ENCODE measurements at regions not wholly inside any gene's neighbourhood (a gene's known extent, or its start where the extent isn't known, plus 50 kb on each side); places are given as distances from the start of the nearest gene placed in this dataset.

DNA sequence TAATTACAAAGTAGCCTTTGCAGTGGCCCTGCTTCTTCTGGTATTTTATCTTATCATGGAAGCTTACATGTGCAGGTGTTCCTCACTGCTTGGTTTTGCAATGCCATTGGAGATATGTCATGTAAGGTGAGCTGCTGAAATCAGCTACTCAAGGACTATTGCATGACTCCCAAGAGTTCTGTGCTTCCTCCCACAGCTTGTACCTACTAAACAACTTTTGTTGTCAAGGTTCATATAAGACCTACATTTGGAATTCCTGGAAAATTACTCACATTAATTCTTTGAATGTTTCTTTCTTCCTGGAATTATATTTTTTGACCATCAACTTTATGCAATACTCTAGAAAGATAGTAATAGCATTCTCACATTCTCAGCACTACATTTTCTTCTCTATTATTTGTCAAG is 427.5 kb upstream of the HSF2 start:
- in situ Hi-C loops (cut with HindIII; ENCODE audit: low sequenced_read_pairs) = no loop called here

DNA sequence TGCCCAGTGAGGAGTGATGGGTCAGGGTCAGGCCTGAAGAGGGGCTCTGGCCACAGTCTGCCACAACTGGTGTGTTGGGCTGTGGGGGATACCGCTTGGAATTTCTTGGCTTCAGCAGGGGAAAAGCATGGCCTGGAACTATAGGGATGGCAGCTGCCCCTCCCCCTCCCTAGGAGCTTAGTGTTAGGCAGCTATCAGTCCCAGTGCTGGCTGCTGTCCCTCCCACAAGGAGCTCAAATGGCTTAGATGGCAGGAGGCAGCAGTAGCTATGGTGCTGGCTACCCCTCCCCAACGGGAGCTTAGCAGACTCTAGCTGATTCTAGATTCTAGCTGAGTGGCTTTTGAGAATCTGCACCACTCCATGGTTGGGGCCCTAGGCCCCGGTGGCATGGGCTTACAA is 414.5 kb upstream of the HSF2 start:
- in situ Hi-C loops (cut with HindIII; ENCODE audit: low sequenced_read_pairs) = no loop called here

DNA sequence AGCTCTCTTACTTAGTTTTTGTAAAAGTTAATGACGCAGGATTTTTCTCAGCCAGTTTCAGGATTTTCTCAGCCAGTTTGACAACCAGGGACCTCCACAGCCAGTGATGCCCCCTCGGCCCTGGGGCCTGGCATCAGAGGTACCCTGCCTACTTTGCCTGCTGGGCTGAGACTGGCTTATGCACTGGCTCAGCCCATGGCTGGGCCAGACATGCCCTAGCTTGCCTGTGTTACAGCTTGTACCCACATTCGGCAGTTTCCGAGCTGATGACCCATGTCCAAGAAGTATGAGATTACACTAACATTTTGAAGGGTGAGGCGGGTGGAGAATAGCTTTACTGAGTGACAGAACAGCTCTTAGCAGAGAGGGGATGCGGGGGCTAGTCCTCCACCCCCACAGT is 406.1 kb upstream of the HSF2 start:
- in situ Hi-C loops (cut with HindIII; ENCODE audit: low sequenced_read_pairs) = no loop called here

DNA sequence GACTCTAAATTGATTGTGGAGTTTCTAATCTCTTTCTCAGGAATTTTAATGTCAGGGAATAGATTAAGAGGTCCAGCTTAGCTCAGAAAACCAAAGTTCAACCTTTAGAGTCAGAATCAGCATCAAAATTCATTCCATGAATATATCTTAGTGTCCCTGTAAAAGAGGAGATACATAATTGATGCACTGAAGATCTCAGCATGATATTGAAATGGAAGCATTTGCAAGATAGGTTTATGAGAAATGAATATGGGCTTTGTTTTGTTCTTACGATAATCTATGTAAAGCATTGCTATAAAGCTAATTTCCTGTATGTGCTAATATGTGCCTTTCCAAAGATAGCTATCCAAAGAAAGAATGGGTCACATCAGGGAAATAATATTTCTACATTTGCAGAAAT is 404.5 kb upstream of the HSF2 start:
- in situ Hi-C loops (cut with HindIII; ENCODE audit: low sequenced_read_pairs) = no loop called here

DNA sequence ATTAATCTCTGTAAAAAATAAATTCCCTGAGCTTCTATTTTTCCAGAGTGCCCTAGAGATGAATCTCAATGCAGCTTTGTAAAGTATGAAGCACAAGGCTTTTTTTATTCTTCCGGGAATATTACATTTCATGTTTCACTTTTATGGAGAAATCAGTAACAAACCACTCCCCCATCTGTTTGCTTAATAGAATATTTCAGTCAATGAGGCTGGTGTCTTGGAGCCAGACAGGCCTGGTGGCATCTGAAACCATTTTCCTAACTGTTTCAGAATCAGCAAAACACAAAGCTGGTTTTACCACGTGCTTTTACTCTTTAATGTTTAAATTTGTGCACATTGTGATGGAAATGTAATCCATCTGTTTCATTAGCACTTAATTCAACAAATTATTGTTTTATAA is 400.8 kb upstream of the HSF2 start:
- in situ Hi-C loops (cut with HindIII; ENCODE audit: low sequenced_read_pairs) = no loop called here

DNA sequence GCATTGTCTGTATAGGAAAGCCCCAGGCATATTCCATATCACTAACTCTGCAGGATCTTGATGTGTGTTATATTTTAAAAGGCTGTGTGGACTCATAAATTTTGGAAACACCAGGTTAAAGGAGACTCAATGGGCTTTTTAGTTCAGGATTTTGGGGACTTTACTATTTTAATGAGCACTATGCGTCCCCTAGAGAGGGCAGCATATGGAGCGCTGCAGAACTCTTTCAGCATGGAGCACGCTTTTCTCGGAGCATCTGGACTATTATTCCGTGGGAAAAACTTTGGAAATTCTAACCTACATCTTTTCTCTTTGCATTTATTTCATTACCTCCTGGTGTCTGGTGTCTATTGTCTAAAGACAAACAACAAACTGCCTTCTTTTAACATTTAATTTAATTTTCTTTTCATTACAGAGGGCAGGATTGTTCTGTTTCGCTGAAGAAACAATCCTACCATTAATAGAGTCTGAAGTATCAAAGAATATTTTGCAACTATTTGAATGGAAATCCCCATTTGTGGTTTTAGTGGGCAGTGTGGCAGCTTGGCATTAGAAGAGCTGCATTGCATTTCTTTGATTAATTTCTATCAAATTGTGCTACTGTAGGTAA is 399.9 kb upstream of the HSF2 start:
- in situ Hi-C loops (cut with HindIII; ENCODE audit: low sequenced_read_pairs) = no loop called here

DNA sequence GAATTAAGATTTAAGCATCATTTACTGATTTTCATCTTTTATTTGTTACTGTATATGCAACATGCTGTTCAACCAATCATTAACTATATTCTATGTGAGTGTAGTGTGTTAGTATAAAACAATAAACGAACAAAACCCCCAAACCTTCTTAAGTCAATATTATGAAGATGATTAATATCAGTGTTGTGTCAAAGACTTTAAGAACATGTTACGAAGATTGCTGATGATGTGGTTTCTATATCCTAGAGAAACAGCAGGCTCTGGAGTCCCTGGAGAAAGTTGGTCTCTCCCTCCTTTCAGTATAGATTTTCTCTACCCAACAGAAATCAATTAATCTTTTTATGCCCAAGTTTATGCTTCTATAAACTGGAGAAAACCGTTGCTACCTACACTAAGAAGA is 393.8 kb upstream of the HSF2 start:
- in situ Hi-C loops (cut with HindIII; ENCODE audit: low sequenced_read_pairs) = no loop called here

DNA sequence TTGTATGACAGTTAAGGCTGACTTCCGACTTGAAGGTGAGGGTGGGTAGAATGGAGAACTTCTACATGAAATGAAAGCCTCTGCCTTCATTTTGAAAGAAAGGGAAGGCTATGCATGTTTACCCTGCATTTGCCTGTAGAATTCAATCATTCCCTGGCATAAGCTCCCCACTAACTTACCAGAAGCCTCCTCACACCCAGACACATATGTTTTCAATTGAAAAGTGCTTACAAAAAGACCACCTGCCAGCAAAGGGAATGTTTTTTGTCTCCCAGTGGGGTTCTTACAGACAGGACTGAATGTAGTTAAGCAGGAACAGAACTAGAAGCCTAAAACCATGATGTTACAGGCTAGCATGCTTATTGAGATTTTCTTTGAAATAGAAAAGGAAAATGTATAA is 392.1 kb upstream of the HSF2 start:
- in situ Hi-C loops (cut with HindIII; ENCODE audit: low sequenced_read_pairs) = no loop called here

DNA sequence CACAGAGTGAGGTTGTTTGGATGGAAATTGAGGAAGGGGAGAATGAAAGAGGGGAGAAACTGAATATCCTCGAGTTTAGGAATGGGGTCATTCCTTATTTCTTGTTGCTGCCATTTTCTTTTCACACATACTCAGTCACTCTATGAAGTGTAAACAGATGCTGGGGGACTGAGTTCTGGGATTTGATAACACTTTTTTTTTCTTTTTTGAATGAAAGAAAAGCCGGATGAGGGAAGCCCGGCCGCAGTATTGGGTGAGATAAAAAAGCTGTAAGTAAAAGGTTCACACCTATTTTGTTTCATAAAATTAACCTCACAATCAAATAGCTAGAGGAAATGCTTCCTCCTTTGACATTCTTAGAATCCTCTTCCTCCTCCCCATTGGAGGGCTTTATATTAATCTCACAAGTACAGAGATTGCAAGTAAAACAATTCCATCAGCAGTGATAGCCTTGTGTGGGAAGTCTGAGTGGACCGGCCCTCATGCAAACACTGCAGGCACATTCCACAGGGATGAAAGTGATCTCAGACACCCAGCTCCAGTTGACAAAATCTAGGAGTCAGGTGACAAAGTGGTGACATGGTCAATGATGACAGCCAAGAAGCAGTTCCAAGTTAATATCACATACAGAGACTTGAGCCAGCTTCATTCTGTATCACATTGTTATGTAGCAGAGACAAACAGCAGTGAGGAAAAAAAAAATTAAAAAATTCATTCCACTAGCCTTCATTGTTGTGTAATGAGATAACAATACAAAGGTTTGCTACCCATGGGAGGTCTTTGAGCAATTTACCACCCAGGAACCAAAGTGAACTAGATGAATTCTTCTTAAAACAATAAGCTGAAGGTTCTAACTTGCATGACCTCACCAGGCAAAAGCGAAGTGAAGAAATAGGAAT is 391.1 kb upstream of the HSF2 start:
- in situ Hi-C loops (cut with HindIII; ENCODE audit: low sequenced_read_pairs) = no loop called here

DNA sequence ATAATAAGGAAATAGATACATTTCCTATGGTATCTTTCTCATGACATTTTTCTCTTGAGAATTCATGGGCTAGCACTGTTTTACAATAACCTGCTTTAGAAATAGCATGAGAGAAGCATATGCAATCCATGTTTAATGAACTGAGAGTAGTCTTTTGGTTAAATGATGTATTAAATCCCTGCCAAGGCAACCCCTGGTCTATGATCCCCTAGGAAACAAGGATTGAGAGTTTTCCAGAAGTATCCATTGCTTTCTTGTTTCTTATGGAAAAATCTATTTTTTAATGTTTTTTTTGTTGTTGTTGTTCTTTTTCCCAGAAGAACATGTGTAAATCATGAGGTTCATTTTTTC is 390.5 kb upstream of the HSF2 start:
- in situ Hi-C loops (cut with HindIII; ENCODE audit: low sequenced_read_pairs) = no loop called here

DNA sequence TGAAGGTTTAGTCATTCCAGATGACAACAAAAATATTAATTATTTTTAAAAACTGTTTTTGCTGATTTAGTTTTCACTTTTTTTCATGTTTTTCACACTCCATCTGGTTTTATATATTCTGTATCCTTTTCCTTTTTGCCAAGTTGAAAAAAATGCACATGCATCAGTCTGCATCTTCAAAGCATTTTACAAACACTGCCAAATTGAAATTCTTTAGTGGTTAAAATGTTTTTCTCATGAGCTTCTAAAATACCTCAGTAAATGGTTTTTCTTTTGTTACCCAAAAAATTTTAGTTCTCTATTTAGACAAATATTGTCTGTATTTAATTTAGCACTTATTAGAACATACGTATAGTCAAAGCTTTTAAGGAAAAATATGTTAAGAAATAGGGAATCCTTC is 386.9 kb upstream of the HSF2 start:
- in situ Hi-C loops (cut with HindIII; ENCODE audit: low sequenced_read_pairs) = no loop called here

DNA sequence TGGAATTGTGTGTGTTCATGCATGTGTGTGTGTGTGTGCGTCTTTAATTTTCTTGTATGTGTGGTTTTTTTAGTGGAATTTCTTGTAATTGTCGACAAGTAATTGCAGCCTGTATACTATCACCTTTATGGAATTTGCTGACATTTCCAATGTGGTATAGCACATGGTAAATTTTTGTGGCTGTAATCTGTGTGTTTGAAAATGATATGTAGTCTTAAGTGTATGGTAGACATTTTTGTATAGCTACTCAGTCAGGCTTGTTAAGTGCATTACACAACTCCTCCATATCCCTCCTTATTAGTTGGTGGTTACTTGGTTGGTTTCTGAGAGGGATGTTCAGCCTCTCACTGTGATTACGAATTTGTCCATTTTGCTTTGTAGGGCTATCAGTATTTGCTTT is 384.5 kb upstream of the HSF2 start:
- in situ Hi-C loops (cut with HindIII; ENCODE audit: low sequenced_read_pairs) = no loop called here

DNA sequence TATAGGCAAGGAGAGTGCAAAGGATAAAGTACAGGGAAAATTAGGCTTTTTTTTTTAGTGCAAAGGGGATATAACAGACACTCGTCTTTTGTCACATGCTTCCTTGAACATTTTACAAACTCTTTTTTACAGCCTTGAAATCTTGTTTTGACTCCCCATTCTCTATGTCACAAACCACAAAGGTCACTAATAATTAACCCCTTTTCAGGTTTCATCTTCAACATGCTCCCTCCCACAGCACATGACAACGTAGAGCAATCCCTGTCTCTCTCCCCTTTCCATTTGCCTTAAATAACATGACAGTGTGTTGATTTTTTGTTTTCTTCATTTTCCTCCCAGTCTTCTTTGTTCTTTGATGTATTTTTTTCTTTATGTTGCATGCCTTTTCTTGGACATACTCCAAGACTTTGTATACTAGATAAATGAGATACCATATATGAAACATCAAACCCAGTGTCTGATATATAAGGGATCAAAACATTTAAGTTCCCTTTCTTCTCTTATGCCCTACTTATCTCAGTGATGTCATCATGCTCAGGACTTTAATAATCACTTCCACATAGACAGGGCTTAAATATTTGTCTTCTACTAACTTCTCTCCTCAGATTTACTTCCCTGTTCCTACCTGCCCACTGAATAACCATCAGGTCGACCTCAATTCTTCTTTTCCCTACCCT is 378.7 kb upstream of the HSF2 start:
- in situ Hi-C loops (cut with HindIII; ENCODE audit: low sequenced_read_pairs) = no loop called here

DNA sequence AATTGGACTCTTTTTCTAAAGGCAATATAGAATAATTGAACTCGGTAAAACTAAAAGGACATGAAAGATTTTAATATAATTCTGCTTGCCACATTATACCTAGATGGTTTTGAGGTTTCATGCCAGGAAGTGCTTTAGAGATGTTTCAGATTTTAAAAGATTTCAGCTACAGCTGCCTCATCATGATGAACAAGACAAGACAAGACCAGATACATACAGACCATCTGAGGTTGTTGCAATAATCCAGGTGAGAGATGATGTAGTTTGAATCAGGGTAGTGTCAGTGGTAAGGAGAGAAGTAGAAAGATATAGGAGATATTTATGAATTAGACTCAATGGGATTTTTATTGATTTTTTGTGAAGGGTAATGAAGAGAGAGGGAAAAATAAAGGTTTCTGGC is 374.3 kb upstream of the HSF2 start:
- in situ Hi-C loops (cut with HindIII; ENCODE audit: low sequenced_read_pairs) = loop anchor here (25.0 kb wide), 1 partner anchor 588 kb away; the partner anchor contains the start of gene GJA1

DNA sequence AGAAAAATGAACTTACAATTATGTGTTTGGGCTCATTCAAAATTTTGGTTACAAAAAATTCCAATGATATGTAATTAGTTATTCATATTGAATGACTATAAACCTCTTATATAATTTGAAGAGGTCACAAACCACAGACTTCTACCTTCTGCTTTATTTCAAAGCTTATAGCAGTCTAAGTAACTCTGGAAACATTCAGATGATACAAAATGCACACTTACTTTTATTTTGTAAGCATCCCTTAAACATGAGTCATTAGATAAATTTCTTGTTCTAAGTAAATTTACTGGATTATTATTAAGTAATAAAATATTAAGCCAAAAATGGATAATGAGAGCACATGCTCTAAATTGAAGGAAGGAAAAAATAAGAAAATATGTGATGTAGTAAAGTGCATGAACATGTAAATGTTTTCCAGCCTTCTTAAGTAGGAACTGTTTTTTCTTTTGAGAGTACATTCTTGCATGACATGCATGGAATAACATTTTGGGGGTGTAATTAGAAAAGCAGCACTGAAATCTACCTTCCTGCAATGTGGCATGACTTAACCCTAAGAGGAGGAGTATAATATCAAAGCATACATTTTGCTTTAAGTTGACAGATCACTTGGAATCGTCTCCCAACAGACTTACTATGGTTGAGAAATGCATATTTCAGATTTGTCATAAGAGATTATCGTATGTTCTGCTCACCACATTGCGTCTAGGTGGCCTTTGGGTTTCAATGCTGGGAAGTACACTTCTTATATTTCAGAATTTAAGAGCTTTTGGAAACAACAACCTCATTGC is 372.7 kb upstream of the HSF2 start:
- in situ Hi-C loops (cut with HindIII; ENCODE audit: low sequenced_read_pairs) = loop anchor here (25.0 kb wide), 1 partner anchor 589 kb away; the partner anchor contains the start of gene GJA1

DNA sequence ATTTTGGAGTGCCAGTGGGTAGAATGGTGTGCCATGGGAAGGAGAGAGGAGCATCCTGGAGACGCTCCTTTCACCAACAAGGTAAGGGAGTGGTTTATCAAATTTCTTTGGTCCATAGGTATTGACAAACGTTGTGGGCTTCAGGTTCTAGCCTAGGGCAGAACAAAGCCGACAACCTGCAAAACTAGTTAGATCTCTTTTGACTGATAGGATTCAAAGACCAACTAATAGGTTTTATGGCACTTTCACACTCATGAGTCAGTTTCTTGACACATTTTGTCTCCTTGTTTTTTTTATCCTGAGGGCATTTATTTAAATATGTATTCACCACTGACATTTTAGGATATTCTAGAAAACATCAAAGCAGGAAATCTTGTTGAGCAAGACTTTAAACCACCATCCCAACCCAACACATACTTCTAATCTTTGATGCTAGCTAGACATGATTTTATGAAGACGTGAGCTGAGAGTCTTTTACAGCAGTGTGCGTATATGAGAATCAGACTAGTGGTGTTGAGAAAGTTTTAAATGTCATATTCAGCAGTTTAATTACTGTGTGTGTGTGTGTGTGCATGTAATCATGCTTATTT is 370.4 kb upstream of the HSF2 start:
- in situ Hi-C loops (cut with HindIII; ENCODE audit: low sequenced_read_pairs) = loop anchor here (25.0 kb wide), 1 partner anchor 592 kb away; the partner anchor contains the start of gene GJA1

DNA sequence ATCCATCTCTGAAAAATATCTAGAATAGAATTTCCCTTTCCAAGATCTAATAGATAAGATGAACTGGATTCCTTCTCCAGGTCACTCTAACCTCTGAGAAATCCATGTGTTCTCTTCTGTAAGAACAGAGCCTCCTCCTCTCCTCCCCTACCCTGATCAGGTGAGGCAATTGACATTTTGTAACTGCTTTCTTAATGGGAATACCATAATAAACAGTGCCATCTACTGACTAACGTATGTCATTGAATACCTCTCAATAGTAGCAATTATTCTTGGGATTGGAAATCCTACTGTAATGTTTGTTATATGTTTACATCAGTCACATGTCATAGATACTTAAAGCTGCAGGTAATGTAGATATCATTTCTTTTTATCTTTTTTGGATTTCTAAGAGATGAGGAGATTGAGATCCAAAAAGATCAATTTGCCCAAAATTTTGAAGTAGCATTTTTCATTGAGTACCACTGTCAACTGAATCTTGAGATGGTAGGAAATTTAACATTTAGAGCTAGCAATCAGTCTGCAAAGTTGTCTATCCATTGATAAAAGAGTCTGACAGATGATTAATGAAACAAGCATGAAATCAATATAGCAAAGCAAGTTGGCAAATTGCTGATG is 365.8 kb upstream of the HSF2 start:
- in situ Hi-C loops (cut with HindIII; ENCODE audit: low sequenced_read_pairs) = loop anchor here (25.0 kb wide), 1 partner anchor 596 kb away; the partner anchor contains the start of gene GJA1

DNA sequence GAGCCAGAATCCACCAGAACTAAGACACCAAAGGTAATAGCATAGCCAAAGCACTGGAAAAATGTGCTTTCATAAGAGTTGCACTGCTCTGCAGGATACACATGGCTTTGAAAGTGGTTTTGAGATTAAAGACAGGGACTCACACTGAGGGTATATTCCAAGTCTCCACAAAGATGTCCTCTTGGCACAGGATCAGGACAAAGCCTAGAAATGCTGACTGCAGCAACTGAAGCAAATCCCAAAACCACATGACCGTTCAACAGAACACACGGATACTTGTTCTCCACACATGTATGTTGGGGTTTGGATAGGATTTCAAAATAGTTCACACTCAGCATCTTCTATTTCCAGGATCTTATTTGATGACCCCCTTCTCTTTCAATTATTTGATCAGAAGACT is 364.3 kb upstream of the HSF2 start:
- in situ Hi-C loops (cut with HindIII; ENCODE audit: low sequenced_read_pairs) = loop anchor here (25.0 kb wide), 1 partner anchor 598 kb away; the partner anchor contains the start of gene GJA1

DNA sequence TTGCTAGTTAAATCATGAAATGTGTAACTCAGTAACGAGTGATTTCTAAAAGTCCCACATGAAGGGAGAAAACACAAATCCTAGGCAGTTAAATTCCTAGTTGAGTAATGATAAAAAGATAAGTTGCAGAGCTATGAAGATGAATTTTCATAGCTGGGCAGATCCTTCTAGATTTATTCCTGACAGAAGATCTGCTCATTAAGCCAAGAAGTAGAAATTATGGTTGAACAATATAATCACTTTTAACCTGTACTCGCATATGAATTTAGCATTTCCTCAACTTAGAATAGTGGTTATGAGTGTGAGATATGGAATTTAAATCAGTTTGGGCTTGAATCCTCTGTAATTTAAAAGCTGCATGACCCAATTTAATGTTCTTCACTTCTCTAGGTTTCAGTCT is 359.2 kb upstream of the HSF2 start:
- in situ Hi-C loops (cut with HindIII; ENCODE audit: low sequenced_read_pairs) = loop anchor here (25.0 kb wide), 1 partner anchor 603 kb away; the partner anchor contains the start of gene GJA1

DNA sequence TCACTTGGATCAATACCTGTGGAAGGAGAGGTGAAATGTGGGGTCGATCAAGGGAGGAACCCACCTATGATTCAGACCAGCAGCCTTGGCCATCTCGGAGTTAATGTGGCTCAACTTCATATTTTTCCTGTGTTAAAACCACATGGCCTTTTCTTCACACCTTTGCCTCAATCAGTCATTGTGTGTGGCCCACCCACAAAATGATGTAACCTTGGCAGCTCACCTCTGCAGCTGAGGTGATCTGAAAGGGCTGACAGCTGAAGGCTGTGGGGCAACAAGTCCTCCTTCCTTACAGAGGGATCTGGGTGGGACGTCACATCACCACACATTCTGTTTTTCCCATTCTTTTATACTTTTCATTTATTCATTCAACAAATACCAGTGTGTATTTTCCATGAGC is 357.1 kb upstream of the HSF2 start:
- in situ Hi-C loops (cut with HindIII; ENCODE audit: low sequenced_read_pairs) = loop anchor here (25.0 kb wide), 1 partner anchor 605 kb away; the partner anchor contains the start of gene GJA1

All from DLD1 (cell line).